ENCODE measurements at regions not wholly inside any gene's neighbourhood (a gene's known extent, or its start where the extent isn't known, plus 50 kb on each side); places are given as distances from the start of the nearest gene placed in this dataset.

- H3K27me3 ChIP-seq (ENCODE audit: control insufficient read depth, insufficient read depth, low read length), result no peaks in the 10 kb centered on the region
- no peaks in the 10 kb centered on the region for H3K79me2 ChIP-seq (ENCODE audit: control insufficient read depth, insufficient read depth, low read length)
- no peak overlapping the region for H3K4me2 ChIP-seq (ENCODE audit: extremely low read depth, insufficient read depth, low read length)
- H3K9ac ChIP-seq (ENCODE audit: insufficient read depth, low read length), result no peak overlapping the region
- TF ChIP-seq CTCF (conservative IDR thresholded peaks at IDR 0.05 in 1 of 2, IDR thresholded peaks at IDR 0.05 in 1 of 2; ENCODE audit: low read depth in 1 of 2, low read length in 2 of 2) (no peak), EZH2 (IDR thresholded peaks at IDR 0.05; ENCODE audit: low read length, missing control alignments) (no peak)
- no peaks in the 10 kb centered on the region for H3K9me3 ChIP-seq (ENCODE audit: control insufficient read depth, insufficient read depth, low read depth, low read length)
- H2AFZ ChIP-seq (ENCODE audit: low read length), result no peak overlapping the region
- no peak overlapping the region for H3K4me3 ChIP-seq (replicated peaks in 1 of 4; ENCODE audit: control extremely low read depth in 1 of 4, insufficient read depth in 1 of 4, low read depth in 3 of 4, low read length in 4 of 4)
- no peaks in the 10 kb centered on the region for H3K4me1 ChIP-seq (ENCODE audit: control insufficient read depth, extremely low read depth, insufficient read depth, low read length)
- H3K36me3 ChIP-seq (ENCODE audit: control insufficient read depth, insufficient read depth, low read length), result no peaks in the 10 kb centered on the region
- no peak for DNase-seq (ENCODE audit: low read depth in 2 of 2)
- H4K20me1 ChIP-seq (ENCODE audit: control insufficient read depth, extremely low read depth, insufficient read depth, low read length), result no peaks in the 10 kb centered on the region
- no peak overlapping the region for H3K27ac ChIP-seq (ENCODE audit: insufficient read depth, low read length)
Measured at GRCh38 chr11:34826384-34826726, 89.8 kb downstream of the APIP start.

DNA sequence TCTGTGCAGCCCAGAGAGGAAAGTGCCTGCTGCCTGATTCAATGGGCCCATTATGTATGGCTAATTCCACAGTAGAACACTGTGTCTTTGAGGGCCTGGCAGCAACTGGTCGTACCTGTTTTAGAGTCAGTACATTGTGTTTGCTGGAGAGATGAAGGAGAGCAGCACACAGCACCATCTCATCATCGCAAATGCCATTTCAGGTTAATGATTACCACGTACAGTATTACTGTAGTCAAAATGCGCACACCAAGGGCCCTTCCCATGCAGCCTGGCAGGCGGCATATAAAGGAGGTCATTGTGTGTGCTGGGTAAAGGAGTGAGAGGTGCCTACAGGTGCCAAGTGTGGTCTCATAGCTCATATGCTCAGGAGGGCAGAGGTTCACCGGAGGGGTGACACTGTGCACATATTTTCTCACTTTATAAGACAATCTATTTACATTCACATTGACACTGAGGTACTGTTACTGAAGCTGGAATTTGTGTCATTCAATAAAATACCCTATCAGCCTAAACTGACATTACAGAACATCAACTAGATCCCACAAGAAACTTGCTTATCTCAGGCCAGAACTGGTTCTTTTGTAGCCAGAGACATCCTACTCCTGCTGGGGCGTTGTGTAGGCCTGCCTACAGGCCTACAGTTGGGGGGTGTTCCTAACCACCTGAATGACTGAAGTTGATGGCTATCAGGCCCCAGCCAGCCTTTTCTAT, 90.4 kb downstream of the APIP start:
- no peak overlapping the region for H3K9ac ChIP-seq (ENCODE audit: insufficient read depth, low read length)
- DNase-seq (ENCODE audit: low read depth in 2 of 2), result no peak
- no peaks in the 10 kb centered on the region for H3K79me2 ChIP-seq (ENCODE audit: control insufficient read depth, insufficient read depth, low read length)
- no peaks in the 10 kb centered on the region for H3K9me3 ChIP-seq (ENCODE audit: control insufficient read depth, insufficient read depth, low read depth, low read length)
- H3K36me3 ChIP-seq (ENCODE audit: control insufficient read depth, insufficient read depth, low read length), result no peaks in the 10 kb centered on the region
- H3K27me3 ChIP-seq (ENCODE audit: control insufficient read depth, insufficient read depth, low read length), result no peaks in the 10 kb centered on the region
- no peak overlapping the region for H2AFZ ChIP-seq (ENCODE audit: low read length)
- H4K20me1 ChIP-seq (ENCODE audit: control insufficient read depth, extremely low read depth, insufficient read depth, low read length), result no peaks in the 10 kb centered on the region
- no peaks in the 10 kb centered on the region for H3K4me1 ChIP-seq (ENCODE audit: control insufficient read depth, extremely low read depth, insufficient read depth, low read length)
- no peak overlapping the region for H3K27ac ChIP-seq (ENCODE audit: insufficient read depth, low read length)
- H3K4me2 ChIP-seq (ENCODE audit: extremely low read depth, insufficient read depth, low read length), result no peak overlapping the region
- no peak overlapping the region for H3K4me3 ChIP-seq (replicated peaks in 1 of 4; ENCODE audit: control extremely low read depth in 1 of 4, insufficient read depth in 1 of 4, low read depth in 3 of 4, low read length in 4 of 4)
- no peak for TF ChIP-seq CTCF (conservative IDR thresholded peaks at IDR 0.05 in 1 of 2, IDR thresholded peaks at IDR 0.05 in 1 of 2; ENCODE audit: low read depth in 1 of 2, low read length in 2 of 2)
- no peak for TF ChIP-seq EZH2 (IDR thresholded peaks at IDR 0.05; ENCODE audit: low read length, missing control alignments)

DNA sequence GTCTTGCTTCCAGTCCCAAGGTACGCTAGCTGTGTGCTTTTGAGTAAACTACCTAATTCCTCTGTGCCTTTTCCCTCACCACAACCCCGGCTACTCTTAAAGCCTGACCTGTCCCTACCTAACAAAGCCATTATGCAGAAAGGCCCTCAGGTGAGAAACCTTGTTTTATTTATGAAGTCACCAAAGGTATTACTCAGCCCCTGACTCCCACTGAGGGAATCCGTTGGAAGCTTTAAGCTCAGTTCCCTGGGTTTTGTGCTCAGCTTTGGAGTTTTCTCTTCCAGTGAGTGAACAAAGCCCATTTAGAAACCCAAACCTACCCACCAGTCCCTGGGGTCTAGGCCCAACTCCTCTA, 90.9 kb downstream of the APIP start:
- H3K9me3 ChIP-seq (ENCODE audit: control insufficient read depth, insufficient read depth, low read depth, low read length), result no peaks in the 10 kb centered on the region
- H2AFZ ChIP-seq (ENCODE audit: low read length), result no peak overlapping the region
- H3K79me2 ChIP-seq (ENCODE audit: control insufficient read depth, insufficient read depth, low read length), result no peaks in the 10 kb centered on the region
- H3K4me2 ChIP-seq (ENCODE audit: extremely low read depth, insufficient read depth, low read length), result no peak overlapping the region
- H3K9ac ChIP-seq (ENCODE audit: insufficient read depth, low read length), result no peak overlapping the region
- DNase-seq (ENCODE audit: low read depth in 2 of 2), result no peak
- no peak overlapping the region for H3K27ac ChIP-seq (ENCODE audit: insufficient read depth, low read length)
- H3K4me3 ChIP-seq (replicated peaks in 1 of 4; ENCODE audit: control extremely low read depth in 1 of 4, insufficient read depth in 1 of 4, low read depth in 3 of 4, low read length in 4 of 4), result no peak overlapping the region
- H3K36me3 ChIP-seq (ENCODE audit: control insufficient read depth, insufficient read depth, low read length), result no peaks in the 10 kb centered on the region
- no peaks in the 10 kb centered on the region for H3K27me3 ChIP-seq (ENCODE audit: control insufficient read depth, insufficient read depth, low read length)
- no peak for TF ChIP-seq EZH2 (IDR thresholded peaks at IDR 0.05; ENCODE audit: low read length, missing control alignments)
- TF ChIP-seq CTCF (conservative IDR thresholded peaks at IDR 0.05 in 1 of 2, IDR thresholded peaks at IDR 0.05 in 1 of 2; ENCODE audit: low read depth in 1 of 2, low read length in 2 of 2), result no peak
- no peaks in the 10 kb centered on the region for H3K4me1 ChIP-seq (ENCODE audit: control insufficient read depth, extremely low read depth, insufficient read depth, low read length)
- H4K20me1 ChIP-seq (ENCODE audit: control insufficient read depth, extremely low read depth, insufficient read depth, low read length), result no peaks in the 10 kb centered on the region
